Peyer's patch (tissue), 4 donors: ENCODE measurements at regions not wholly inside any gene's neighbourhood (a gene's known extent, or its start where the extent isn't known, plus 50 kb on each side); places are given as distances from the start of the nearest gene placed in this dataset.
A peak's percentile ranks its signal among the peaks of the same experiment; 100 is the strongest.

Experiments
- DNase-seq, 3 donors: peaks; one replicate each; pipeline ENCODE4 v3.0.0-alpha.2; 2017 to 2019
- H3K27ac ChIP-seq, 4 donors: fragments of 200-600 bp; sonication (generic); one replicate each; pipeline ENCODE4 v1.5.1; 2016 to 2019
- H3K27me3 ChIP-seq, 2 donors: fragments of 200-600 bp; sonication (generic); one replicate each; pipeline ENCODE4 v1.5.1; 2019
- H3K36me3 ChIP-seq, 3 donors: fragments of 200-600 bp; sonication (generic); one replicate each; pipeline ENCODE4 v1.5.1; 2016 to 2019
- H3K4me1 ChIP-seq, 4 donors: fragments of 200-600 bp; sonication (generic); one replicate each; pipeline ENCODE4 v1.5.1; 2016 to 2019
- H3K4me3 ChIP-seq, 4 donors: fragments of 200-600 bp; sonication (generic); 1 replicate in 3 of 4; 2 replicates in 1 of 4; pipeline ENCODE4 v1.5.1; 2016 to 2019; ENCODE audit warnings: mild to moderate bottlenecking in 1 of 4
- H3K9me3 ChIP-seq, 4 donors: fragments of 200-600 bp; sonication (generic); one replicate each; pipeline ENCODE4 v1.5.1; 2016 to 2019; ENCODE audit warnings: mild to moderate bottlenecking in 1 of 4
- POLR2A ChIP-seq, 2 donors: fragments of 450-650 bp; IDR thresholded peaks; one replicate each; pipeline ENCODE4 v1.5.1; 2017; ENCODE audit warnings: antibody characterized with exemption in 2 of 2, mild to moderate bottlenecking in 2 of 2, moderate library complexity in 2 of 2
- TF ChIP-seq, protein P1 (sequence below), 6 experiments: fragments of 450-650 bp in 4 of 6; fragments of 200-600 bp in 2 of 6; sonication (generic) in 1 of 6; IDR thresholded peaks; one replicate each; pipeline ENCODE4 v1.5.1; 2017 to 2019; ENCODE audit warnings: antibody characterized with exemption in 6 of 6, mild to moderate bottlenecking in 3 of 6, moderate library complexity in 1 of 6

DNA sequence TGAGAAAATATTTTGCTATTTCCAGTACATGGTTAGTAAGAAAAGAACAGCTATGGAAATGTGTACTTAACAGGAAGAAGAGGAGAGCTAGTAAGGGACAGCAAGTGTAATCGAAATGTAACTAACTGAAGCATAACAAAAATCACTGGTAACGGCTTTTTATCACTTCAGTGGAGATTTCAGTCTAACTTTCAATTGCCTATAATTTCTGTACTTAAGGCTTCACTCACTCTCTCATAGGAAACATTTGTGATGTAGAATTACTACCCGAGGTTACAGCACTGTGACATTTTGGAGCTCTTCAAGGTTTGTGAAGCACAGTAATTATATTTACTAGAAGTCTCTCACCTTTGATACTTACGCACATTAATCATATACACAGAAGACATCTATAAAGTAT is 1119.1 kb downstream of the AMY1C start:
- H3K4me3 ChIP-seq: no peak overlapping the region
- H3K36me3 ChIP-seq: no peaks in the 10 kb centered on the region
- H3K9me3 ChIP-seq: no peaks in the 10 kb centered on the region
- H3K27me3 ChIP-seq: no peaks in the 10 kb centered on the region
- DNase-seq: no peak
- TF ChIP-seq, protein P1, sequence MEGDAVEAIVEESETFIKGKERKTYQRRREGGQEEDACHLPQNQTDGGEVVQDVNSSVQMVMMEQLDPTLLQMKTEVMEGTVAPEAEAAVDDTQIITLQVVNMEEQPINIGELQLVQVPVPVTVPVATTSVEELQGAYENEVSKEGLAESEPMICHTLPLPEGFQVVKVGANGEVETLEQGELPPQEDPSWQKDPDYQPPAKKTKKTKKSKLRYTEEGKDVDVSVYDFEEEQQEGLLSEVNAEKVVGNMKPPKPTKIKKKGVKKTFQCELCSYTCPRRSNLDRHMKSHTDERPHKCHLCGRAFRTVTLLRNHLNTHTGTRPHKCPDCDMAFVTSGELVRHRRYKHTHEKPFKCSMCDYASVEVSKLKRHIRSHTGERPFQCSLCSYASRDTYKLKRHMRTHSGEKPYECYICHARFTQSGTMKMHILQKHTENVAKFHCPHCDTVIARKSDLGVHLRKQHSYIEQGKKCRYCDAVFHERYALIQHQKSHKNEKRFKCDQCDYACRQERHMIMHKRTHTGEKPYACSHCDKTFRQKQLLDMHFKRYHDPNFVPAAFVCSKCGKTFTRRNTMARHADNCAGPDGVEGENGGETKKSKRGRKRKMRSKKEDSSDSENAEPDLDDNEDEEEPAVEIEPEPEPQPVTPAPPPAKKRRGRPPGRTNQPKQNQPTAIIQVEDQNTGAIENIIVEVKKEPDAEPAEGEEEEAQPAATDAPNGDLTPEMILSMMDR (IDR thresholded peaks at IDR 0.05): no peak
- no peak for TF ChIP-seq POLR2A (IDR thresholded peaks at IDR 0.05)
- no peak overlapping the region for H3K27ac ChIP-seq
- H3K4me1 ChIP-seq: no peaks in the 10 kb centered on the region

DNA sequence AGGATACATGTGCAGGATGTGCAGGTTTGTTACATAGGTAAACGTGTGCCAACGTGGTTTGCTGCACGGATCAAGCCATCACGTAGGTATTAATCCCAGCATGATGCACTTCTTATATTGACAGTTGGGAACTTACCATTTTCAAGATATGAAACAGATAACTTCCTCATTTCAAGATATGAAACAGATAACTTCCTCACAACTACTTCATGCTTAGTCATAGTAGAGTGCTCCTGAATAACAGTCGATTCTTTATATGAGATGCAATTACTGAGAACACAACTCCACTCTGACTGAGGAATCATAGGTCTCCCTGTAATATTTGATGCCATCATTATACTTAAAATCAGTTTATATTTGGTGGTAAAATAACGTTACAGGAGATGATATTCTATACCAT is 1124.3 kb downstream of the AMY1C start:
- Histone ChIP-seq H3K27ac (no peak overlapping the region), H3K36me3 (no peaks in the 10 kb centered on the region), H3K4me3 (no peak overlapping the region), H3K9me3 (no peaks in the 10 kb centered on the region), H3K4me1 (no peaks in the 10 kb centered on the region), H3K27me3 (no peaks in the 10 kb centered on the region)
- TF ChIP-seq POLR2A (IDR thresholded peaks at IDR 0.05): no peak
- TF ChIP-seq, protein P1 (IDR thresholded peaks at IDR 0.05): no peak
- DNase-seq: no peak

DNA sequence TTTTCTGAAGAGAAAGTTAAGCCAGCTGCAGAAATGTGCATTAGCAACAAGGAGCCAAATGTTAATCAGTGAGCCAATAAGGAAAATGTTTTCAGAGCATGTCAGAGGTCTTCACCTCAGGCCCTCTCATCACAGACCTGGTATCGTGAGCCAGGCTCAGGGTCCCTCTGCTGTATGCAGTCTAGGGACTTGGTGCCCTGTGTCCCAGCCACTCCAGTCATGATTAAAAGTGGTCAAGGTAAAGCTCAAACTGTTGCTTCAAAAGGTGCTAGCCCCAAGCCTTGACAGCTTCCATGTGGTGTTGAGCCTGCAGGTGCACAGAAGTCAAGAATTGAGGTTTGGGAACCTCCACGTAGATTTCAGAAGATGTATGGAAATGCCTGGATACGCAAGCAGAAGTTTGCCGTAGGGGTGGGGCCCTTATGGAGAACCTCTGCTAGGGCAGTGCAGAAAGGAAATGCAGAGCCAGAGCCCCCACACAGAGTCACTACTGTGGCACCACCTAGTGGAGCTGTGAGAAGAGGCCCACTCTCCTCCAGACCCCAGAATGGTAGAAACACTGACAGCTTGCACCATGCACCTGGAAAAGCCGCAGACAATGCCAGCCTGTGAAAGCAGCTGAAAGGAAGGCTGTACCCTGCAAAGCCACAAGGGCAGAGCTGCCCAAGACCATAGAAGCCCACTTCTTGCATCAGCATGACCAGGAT is 1128.7 kb downstream of the AMY1C start:
- no peaks in the 10 kb centered on the region for H3K4me1 ChIP-seq
- no peaks in the 10 kb centered on the region for H3K27me3 ChIP-seq
- no peaks in the 10 kb centered on the region for H3K36me3 ChIP-seq
- no peak overlapping the region for H3K27ac ChIP-seq
- no peak for TF ChIP-seq POLR2A (IDR thresholded peaks at IDR 0.05)
- TF ChIP-seq, protein P1 (IDR thresholded peaks at IDR 0.05): peak in 2 of 6 experiments; percentile 4 to 17
- H3K4me3 ChIP-seq: no peak overlapping the region
- DNase-seq: peak in 1 of 3 donors; percentile 20
- H3K9me3 ChIP-seq: no peaks in the 10 kb centered on the region

DNA sequence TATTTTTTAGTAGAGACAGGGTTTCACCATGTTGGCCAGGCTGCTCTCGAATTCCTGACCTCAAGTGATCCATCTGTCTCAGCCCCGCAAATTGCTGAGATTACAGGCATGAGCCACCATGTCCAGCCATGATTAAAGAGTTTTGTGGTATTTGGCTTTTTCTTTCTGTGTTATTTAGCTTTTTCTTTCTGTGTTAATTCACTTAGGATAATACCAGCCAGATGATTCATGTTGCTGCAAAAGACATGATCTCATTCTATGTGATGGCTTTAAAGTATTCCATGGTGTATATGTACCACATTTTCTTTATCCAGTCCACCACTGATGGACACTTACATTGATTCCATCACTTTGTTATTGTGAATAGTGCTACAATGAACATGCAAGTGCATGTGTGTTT is 1135.2 kb downstream of the AMY1C start:
- no peak for DNase-seq
- TF ChIP-seq POLR2A (IDR thresholded peaks at IDR 0.05): no peak
- TF ChIP-seq, protein P1 (IDR thresholded peaks at IDR 0.05): no peak

DNA sequence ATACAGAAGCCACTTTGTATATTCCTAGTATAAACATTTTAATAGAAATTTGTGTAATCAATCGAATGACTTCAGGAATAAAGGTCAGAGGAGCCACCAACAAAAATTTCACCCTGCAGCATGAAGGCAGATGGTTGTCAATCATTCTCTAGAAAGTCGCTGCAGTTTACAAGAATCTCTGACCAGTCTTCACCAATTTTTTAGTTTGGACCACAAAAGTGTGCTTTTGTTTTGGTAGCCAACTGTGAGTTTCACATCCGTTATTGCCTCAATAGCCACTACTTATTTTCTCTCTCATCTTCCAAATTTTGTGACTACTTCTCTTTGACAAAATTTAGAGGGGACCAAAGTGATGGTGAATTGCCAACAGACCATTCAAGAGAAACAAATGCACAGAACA is 1155.6 kb downstream of the AMY1C start:
- no peaks in the 10 kb centered on the region for H3K27me3 ChIP-seq
- no peak for TF ChIP-seq POLR2A (IDR thresholded peaks at IDR 0.05)
- TF ChIP-seq, protein P1 (IDR thresholded peaks at IDR 0.05): no peak
- no peak overlapping the region for H3K4me3 ChIP-seq
- no peaks in the 10 kb centered on the region for H3K9me3 ChIP-seq
- no peak for DNase-seq
- no peaks in the 10 kb centered on the region for H3K36me3 ChIP-seq
- no peaks in the 10 kb centered on the region for H3K4me1 ChIP-seq
- no peak overlapping the region for H3K27ac ChIP-seq

More for the DNA sequence above, 1135.2 kb downstream of the AMY1C start:
- no peaks in the 10 kb centered on the region for H3K36me3 ChIP-seq
- H3K4me1 ChIP-seq: no peaks in the 10 kb centered on the region
- H3K27ac ChIP-seq: no peak overlapping the region
- H3K4me3 ChIP-seq: no peak overlapping the region
- no peaks in the 10 kb centered on the region for H3K27me3 ChIP-seq
- H3K9me3 ChIP-seq: no peaks in the 10 kb centered on the region
